Fibroblast of skin of right biceps (primary cell): ENCODE measurements at regions not wholly inside any gene's neighbourhood (a gene's known extent, or its start where the extent isn't known, plus 50 kb on each side); places are given as distances from the start of the nearest gene placed in this dataset.

Experiments used
- DNase-seq: peaks from one replicate; pipeline ENCODE4 v3.0.0-alpha.2; 2013

- no peak for DNase-seq
These were observed 370.1 kb downstream of the FOXA2 start for GRCh38 chr20:22214296-22214695.

DNA sequence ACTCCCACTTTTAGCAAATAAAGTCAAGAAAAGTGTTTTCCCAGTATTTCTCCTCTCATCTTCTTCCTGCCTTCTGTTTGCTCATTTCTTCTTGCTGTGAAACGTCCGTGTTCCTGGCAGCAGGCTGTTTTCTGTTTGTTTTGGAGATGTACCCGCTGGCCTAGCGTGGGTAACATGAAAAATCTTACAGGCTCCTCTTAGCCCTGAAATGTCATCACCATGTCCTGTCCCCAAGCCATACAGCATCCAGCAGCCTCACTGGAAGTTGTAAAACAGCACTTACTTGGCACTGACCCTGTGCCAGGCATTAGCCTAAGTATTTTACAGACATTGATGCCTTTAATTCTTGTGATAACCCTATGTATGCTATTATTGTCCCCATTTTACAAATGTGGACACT, 371.1 kb downstream of the FOXA2 start:
- DNase-seq: no peak

- no peak for DNase-seq
These were observed 377.1 kb downstream of the FOXA2 start for GRCh38 chr20:22207280-22207679.

DNA sequence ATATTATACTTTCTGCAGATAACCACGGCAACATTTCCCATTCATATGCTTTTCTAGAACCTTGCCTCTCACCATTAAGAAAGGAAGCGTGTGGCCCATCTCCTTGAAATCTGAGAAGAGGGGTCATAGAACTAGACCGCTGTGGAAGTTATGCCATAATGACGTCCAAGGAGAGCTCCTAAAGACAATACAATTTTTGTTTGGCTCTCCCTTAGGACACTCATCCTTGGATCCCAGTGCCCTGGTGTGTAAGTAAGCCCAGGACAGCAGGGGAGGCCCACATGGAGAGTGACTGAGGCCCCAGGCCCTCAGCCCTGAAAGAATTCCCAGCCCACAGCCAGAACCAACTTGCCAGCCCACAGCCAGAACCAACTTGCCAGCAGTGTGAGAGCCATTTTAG, 379.6 kb downstream of the FOXA2 start:
- no peak for DNase-seq

GRCh38 chr20:22182148-22182547, 402.2 kb downstream of the FOXA2 start:
- no peak for DNase-seq

DNA sequence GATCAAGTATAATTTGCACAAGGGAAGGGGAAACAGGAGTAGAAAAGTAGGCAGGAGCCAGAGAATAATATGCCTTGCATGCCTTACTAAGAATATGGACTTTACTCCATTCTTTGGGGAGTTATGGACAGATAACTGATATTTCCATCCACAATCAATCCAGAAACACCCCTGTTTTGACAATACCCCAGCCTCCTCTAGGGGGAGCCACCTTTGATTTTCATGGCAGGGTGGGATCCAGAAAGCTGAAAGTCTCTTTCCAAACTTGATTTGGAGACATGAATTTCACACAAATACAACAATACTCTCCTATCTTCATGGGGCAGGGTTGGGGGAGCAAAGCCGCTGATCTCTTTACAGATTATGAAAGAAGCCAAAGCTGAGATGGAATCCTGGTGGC, 404.1 kb downstream of the FOXA2 start:
- DNase-seq: no peak

DNA sequence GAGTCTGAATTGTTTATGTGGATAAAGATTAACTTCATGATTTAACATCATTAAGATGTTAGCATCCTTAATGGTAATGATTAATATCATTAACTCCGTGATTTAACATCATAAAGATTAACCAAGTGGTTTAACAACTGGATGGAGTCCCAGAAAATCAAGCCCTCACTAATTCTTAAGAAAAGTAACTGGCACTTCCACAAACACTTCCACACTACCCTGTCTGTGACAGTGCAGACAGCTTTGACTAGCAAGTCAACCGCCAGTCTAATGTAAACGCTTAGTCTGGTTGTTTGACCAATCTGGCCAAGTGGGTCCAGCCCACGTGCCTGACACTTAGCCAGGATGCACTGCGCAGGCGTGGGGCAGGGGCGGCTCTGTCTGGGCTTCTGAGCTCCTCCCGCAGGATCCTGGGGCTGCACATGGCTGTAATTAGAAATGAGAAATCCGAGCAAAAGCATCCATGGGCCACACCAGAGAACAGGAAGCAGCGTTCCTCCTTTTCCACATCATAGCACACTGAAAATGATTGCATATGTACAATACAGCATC, 424.2 kb downstream of the FOXA2 start:
- peak; percentile 8 for DNase-seq

GRCh38 chr20:22159276-22159675, 425.1 kb downstream of the FOXA2 start:
- DNase-seq: no peak

DNA sequence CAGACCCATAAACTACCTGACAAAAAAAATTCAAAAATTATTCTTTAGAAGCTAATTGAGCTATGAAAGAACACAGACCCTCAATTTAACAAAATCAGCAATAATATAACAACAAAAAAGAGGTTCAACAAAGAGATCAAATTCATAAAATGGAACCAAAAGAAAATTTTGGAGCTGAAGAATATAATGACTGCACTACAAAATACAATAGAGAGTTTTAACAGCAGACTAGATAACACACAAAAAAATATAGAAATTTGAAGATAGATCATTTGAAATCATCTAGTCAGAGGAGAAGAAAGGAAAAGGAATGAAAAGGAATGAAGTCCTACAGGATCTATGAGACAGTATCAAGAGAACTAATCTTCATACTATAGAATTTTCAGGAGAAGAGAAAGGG, 422.1 kb downstream of the PAX1 start:
- no peak for DNase-seq

- DNase-seq: peak; percentile 43
These were observed 401.0 kb downstream of the PAX1 start for GRCh38 chr20:22106308-22106938.

- no peak for DNase-seq
These were observed 396.1 kb downstream of the PAX1 start for GRCh38 chr20:22101606-22102005.

DNA sequence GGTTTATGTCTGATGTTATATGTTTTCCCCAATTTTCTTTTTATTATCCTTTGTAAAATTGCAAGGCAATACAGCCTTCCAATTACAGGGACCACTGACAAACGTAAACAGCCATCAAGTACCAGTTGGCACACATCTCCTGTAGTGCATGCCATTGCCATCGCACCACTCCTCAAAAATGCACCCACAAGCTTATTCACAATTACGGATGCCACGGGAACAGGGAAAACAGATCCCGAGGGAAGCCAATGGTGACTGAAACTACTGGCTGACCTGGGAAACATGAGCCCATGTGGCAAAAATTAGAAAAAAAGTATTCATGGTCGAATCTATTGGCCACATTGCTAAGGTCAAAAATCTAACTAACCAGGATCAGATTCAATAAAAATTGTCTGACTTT, 395.2 kb downstream of the PAX1 start:
- DNase-seq: peak; percentile 33

DNA sequence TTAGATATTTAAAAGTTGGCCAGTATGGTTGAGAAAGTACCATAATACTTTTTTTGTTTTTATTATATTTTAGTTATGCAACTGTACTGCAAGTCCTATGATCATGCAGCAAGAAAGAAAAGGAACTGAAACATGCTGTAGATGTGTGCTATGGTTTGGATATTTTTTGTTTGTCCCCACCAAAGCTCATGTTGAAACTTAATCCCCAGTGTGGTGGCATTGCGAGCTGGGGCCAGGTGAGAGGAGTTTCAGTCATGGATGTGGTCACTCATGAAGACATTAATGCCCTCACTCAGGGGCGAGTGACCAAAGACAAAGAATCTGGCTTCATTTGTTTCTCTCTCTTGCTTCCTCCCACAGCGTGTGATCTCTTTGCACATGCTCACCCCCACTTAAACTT, 393.9 kb downstream of the PAX1 start:
- no peak for DNase-seq

DNA sequence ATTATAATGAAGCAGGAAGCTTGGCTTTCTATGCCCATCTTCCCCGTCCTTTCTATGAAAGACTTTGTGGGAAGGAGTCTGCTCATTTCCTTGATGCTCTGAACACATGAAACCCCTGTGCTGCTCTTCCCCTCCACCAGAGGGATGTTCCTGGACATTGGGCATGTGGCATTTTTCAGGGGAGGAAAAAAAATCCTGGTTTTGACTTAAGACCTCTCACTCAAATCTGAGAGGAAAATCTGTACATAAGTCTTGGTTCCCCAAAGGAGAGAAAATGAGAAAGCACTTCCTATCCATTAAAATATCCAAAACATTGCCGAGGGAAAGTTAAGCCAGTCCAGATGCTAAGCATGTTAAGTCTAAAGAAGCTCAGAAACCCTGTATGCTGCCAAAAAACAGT, 393.0 kb downstream of the PAX1 start:
- no peak for DNase-seq

GRCh38 chr20:22093122-22093521, 387.7 kb downstream of the PAX1 start:
- DNase-seq: no peak

DNA sequence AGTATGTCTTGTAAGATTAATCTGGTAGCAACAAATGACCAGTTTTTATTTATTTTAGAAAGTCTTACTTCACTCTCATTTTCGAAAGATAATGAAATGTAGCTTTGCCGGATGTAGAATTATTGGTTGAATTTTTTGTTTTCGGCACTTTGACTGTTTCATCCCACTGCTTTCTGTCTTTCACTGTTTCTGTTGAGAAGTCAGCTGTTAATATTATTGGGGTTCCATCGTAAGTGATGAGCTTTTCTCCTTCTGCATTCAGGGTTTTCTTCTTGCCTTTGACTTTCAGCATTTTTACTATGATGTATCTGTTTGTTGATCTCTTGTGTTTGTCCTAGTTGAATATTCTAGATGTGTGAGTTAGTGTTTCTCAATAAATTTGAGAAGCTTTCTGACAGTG, 383.4 kb downstream of the PAX1 start:
- DNase-seq: no peak

DNA sequence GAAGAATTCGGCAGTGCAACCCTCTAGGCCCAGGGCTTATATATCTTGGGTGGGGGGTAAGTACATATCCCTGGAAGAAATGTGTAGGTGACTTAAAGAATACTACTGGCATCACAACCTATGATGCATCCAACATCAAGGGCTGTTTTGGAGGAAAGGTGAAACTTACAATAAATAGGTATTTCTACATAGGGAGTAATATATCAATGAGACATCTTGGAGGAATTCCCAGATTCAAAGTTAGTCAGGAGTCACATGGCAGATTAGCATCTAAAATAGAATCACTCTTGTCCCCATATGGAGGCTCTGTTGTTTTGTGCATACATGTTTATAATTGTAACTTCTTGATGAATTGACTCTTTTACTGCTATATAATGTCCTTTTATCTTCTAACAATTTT, 375.5 kb downstream of the PAX1 start:
- peak; percentile 66 for DNase-seq

- no peak for DNase-seq
These were observed 369.2 kb downstream of the PAX1 start for GRCh38 chr20:22074635-22075034.

- DNase-seq: peak; percentile 16
These were observed 366.4 kb downstream of the PAX1 start for GRCh38 chr20:22071841-22072240.

DNA sequence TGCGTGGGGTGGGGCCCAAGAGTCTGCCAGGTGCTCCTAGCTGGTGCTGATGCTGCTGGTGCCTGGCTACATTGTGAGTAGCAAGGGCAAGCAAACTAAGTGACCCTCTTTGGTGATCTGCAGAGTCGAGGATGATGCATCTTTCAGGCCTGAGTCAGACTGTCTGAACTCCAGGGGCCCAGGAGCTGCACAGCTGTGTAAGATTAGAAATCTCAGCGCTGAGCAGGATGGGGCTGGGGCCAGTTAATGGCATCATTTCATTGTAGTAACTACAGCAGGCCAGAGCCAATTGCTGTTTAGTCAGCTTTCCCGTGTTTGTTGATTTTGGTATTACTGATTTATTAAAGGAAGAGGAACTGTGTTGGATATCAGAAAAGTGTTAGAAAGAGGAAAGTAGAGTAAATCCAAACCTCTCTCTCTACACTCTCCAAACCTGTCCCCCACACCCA, 365.2 kb downstream of the PAX1 start:
- peak; percentile 87 for DNase-seq

GRCh38 chr20:22063753-22064152, 358.3 kb downstream of the PAX1 start:
- DNase-seq: peak; percentile 53

- DNase-seq: no peak
These were observed 357.4 kb downstream of the PAX1 start for GRCh38 chr20:22062874-22063273.

GRCh38 chr20:22060610-22061009, 355.1 kb downstream of the PAX1 start:
- no peak for DNase-seq

GRCh38 chr20:22058746-22059145, 353.3 kb downstream of the PAX1 start:
- no peak for DNase-seq

DNA sequence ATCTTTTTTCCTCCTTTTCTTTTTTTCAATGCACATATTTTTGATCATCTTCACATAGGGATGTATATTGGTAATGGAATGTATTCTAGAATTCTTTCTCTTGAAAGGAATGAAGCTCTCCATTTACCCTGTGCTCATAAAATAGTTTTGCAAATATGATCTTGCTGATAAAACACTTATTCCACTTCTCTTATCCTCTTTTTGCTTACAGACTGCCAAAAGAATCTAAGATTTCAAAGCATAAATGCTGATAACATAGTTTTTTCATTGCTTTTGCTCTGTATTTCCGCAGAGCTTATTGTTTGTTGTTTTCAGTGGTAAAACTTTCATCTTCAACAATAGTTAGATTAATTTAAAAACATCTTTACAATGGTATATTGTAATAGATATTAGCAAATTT, 350.5 kb downstream of the PAX1 start:
- DNase-seq: peak; percentile 24
